ENCODE measurements at regions not wholly inside any gene's neighbourhood (a gene's known extent, or its start where the extent isn't known, plus 50 kb on each side); places are given as distances from the start of the nearest gene placed in this dataset.

- Histone ChIP-seq H3K36me3 (ENCODE audit: insufficient read depth, low read length) (no peaks in the 10 kb centered on the region), H4K20me1 (ENCODE audit: insufficient read depth, low read length) (no peaks in the 10 kb centered on the region), H3K4me1 (ENCODE audit: insufficient read depth, low read length) (no peaks in the 10 kb centered on the region), H3K4me2 (ENCODE audit: insufficient read depth, low read length) (no peak overlapping the region), H2AFZ (ENCODE audit: low read length) (no peak overlapping the region), H3K79me2 (ENCODE audit: insufficient read depth, low read length) (no peaks in the 10 kb centered on the region), H3K27ac (ENCODE audit: low read depth, low read length) (no peak overlapping the region), H3K9me3 (ENCODE audit: low read depth, low read length) (peaks cover 2% of the 10 kb centered on the region), H3K27me3 (ENCODE audit: insufficient read depth, low read length) (no peaks in the 10 kb centered on the region), H3K4me3 (ENCODE audit: insufficient read depth, low read length) (no peak overlapping the region)
- DNase-seq (ENCODE audit: insufficient read length, low spot score, missing footprints) = no peak
- TF ChIP-seq CTCF (IDR thresholded peaks at IDR 0.05; ENCODE audit: extremely low read depth, low read depth, low read length) = no peak
These were observed 733.0 kb downstream of the GRIK2 start for GRCh38 chr6:102126488-102126887.

- no peak for TF ChIP-seq CTCF (IDR thresholded peaks at IDR 0.05; ENCODE audit: extremely low read depth, low read depth, low read length)
- no peak overlapping the region for H3K4me2 ChIP-seq (ENCODE audit: insufficient read depth, low read length)
- no peaks in the 10 kb centered on the region for H3K27me3 ChIP-seq (ENCODE audit: insufficient read depth, low read length)
- no peaks in the 10 kb centered on the region for H3K79me2 ChIP-seq (ENCODE audit: insufficient read depth, low read length)
- H3K4me1 ChIP-seq (ENCODE audit: insufficient read depth, low read length) = no peaks in the 10 kb centered on the region
- peaks cover 2% of the 10 kb centered on the region for H3K9me3 ChIP-seq (ENCODE audit: low read depth, low read length)
- H3K27ac ChIP-seq (ENCODE audit: low read depth, low read length) = no peak overlapping the region
- no peak overlapping the region for H2AFZ ChIP-seq (ENCODE audit: low read length)
- H4K20me1 ChIP-seq (ENCODE audit: insufficient read depth, low read length) = no peaks in the 10 kb centered on the region
- H3K36me3 ChIP-seq (ENCODE audit: insufficient read depth, low read length) = no peaks in the 10 kb centered on the region
- no peak overlapping the region for H3K4me3 ChIP-seq (ENCODE audit: insufficient read depth, low read length)
- DNase-seq (ENCODE audit: insufficient read length, low spot score, missing footprints) = no peak
These were observed 733.7 kb downstream of the GRIK2 start for GRCh38 chr6:102127253-102127652.

GRCh38 chr6:102137859-102138258 is 744.4 kb downstream of the GRIK2 start:
- H4K20me1 ChIP-seq (ENCODE audit: insufficient read depth, low read length) = no peaks in the 10 kb centered on the region
- H3K4me1 ChIP-seq (ENCODE audit: insufficient read depth, low read length) = no peaks in the 10 kb centered on the region
- no peak overlapping the region for H3K27ac ChIP-seq (ENCODE audit: low read depth, low read length)
- peaks cover 6% of the 10 kb centered on the region for H3K9me3 ChIP-seq (ENCODE audit: low read depth, low read length)
- no peaks in the 10 kb centered on the region for H3K27me3 ChIP-seq (ENCODE audit: insufficient read depth, low read length)
- DNase-seq (ENCODE audit: insufficient read length, low spot score, missing footprints) = no peak
- no peaks in the 10 kb centered on the region for H3K79me2 ChIP-seq (ENCODE audit: insufficient read depth, low read length)
- no peak overlapping the region for H3K4me2 ChIP-seq (ENCODE audit: insufficient read depth, low read length)
- TF ChIP-seq CTCF (IDR thresholded peaks at IDR 0.05; ENCODE audit: extremely low read depth, low read depth, low read length) = no peak
- H3K36me3 ChIP-seq (ENCODE audit: insufficient read depth, low read length) = no peaks in the 10 kb centered on the region
- no peak overlapping the region for H3K4me3 ChIP-seq (ENCODE audit: insufficient read depth, low read length)
- H2AFZ ChIP-seq (ENCODE audit: low read length) = no peak overlapping the region

- peak; percentile 14 for DNase-seq (ENCODE audit: insufficient read length, low spot score, missing footprints)
- no peaks in the 10 kb centered on the region for H3K4me1 ChIP-seq (ENCODE audit: insufficient read depth, low read length)
- H3K9me3 ChIP-seq (ENCODE audit: low read depth, low read length) = no peaks in the 10 kb centered on the region
- H3K27me3 ChIP-seq (ENCODE audit: insufficient read depth, low read length) = no peaks in the 10 kb centered on the region
- no peak overlapping the region for H2AFZ ChIP-seq (ENCODE audit: low read length)
- H4K20me1 ChIP-seq (ENCODE audit: insufficient read depth, low read length) = no peaks in the 10 kb centered on the region
- H3K4me3 ChIP-seq (ENCODE audit: insufficient read depth, low read length) = no peak overlapping the region
- no peaks in the 10 kb centered on the region for H3K79me2 ChIP-seq (ENCODE audit: insufficient read depth, low read length)
- H3K27ac ChIP-seq (ENCODE audit: low read depth, low read length) = no peak overlapping the region
- no peak for TF ChIP-seq CTCF (IDR thresholded peaks at IDR 0.05; ENCODE audit: extremely low read depth, low read depth, low read length)
- no peaks in the 10 kb centered on the region for H3K36me3 ChIP-seq (ENCODE audit: insufficient read depth, low read length)
- no peak overlapping the region for H3K4me2 ChIP-seq (ENCODE audit: insufficient read depth, low read length)
These were observed 755.7 kb downstream of the GRIK2 start for GRCh38 chr6:102149191-102149590.
